A673 (cell line): ENCODE measurements at regions not wholly inside any gene's neighbourhood (a gene's known extent, or its start where the extent isn't known, plus 50 kb on each side); places are given as distances from the start of the nearest gene placed in this dataset.

ENCODE experiments used
- BruUV-seq: library from RNA; stranded (reverse); fragments of 400-500 nt; replicated peaks from 2 replicates; lab custom pipeline; 2021; lab: Mats Ljungman, UMichigan
- CTCF ChIA-PET: fragments of 300-600 bp; sonication (Branson Sonifier 250); formaldehyde crosslinking; loops from one replicate; lab custom pipeline; 2022; ENCODE audit warnings: antibody characterized with exemption; lab: Charles Lee
- POLR2A ChIA-PET: fragments of 300-600 bp; sonication (Branson Sonifier 250); formaldehyde crosslinking; loops from one replicate; lab custom pipeline; 2022; ENCODE audit warnings: antibody characterized with exemption; ENCODE audit not compliant: low non-redundant PET; lab: Charles Lee
- DNase-seq: peaks from one replicate; pipeline ENCODE4 v3.0.0-alpha.2; 2015; ENCODE audit warnings: low spot score
- H3K27ac ChIP-seq: fragments of 200-600 bp; sonication (generic); 2 replicates; pipeline ENCODE4 v1.5.1; 2016; ENCODE audit warnings: mixed run types, low read depth, mild to moderate bottlenecking, mixed read lengths, antibody characterized with exemption, low read length; ENCODE audit not compliant: poor library complexity, severe bottlenecking
- H3K27me3 ChIP-seq: fragments of 200-600 bp; sonication (generic); replicated peaks from 2 replicates; pipeline ENCODE4 v1.6.1; 2017; ENCODE audit warnings: mixed run types, low read depth, mild to moderate bottlenecking, mixed read lengths, antibody characterized with exemption, low read length; ENCODE audit not compliant: insufficient read depth, poor library complexity
- H3K36me3 ChIP-seq: fragments of 200-600 bp; sonication (generic); 2 replicates; pipeline ENCODE4 v1.6.1; 2016; ENCODE audit warnings: mixed run types, mild to moderate bottlenecking, mixed read lengths, antibody characterized with exemption, low read length; ENCODE audit not compliant: insufficient read depth, poor library complexity, severe bottlenecking
- H3K4me1 ChIP-seq: fragments of 200-600 bp; sonication (generic); 2 replicates; pipeline ENCODE4 v1.6.1; 2017; ENCODE audit warnings: mixed run types, mild to moderate bottlenecking, mixed read lengths, antibody characterized with exemption, low read length; ENCODE audit not compliant: insufficient read depth, poor library complexity, severe bottlenecking
- H3K4me3 ChIP-seq: fragments of 200-600 bp; sonication (generic); 2 replicates; pipeline ENCODE4 v1.5.1; 2016; ENCODE audit warnings: low read depth, mixed run types, mild to moderate bottlenecking, mixed read lengths, low read length; ENCODE audit not compliant: poor library complexity, severe bottlenecking
- H3K9me3 ChIP-seq: fragments of 200-600 bp; sonication (generic); 2 replicates; pipeline ENCODE4 v1.6.1; 2016; ENCODE audit warnings: mixed run types, low read depth, mild to moderate bottlenecking, mixed read lengths, antibody characterized with exemption, low read length; ENCODE audit not compliant: poor library complexity, severe bottlenecking
- CTCF ChIP-seq: fragments of 300-800, 200-600 bp; sonication (generic); conservative IDR thresholded peaks from 2 replicates; pipeline ENCODE4 v1.5.1; 2017; ENCODE audit warnings: low read depth, mild to moderate bottlenecking, antibody characterized with exemption, low read length, moderate library complexity, mixed read lengths
- EZH2 ChIP-seq: fragments of 200-600 bp; sonication (generic); IDR thresholded peaks from 2 replicates; pipeline ENCODE4 v1.6.1; 2017; ENCODE audit warnings: borderline replicate concordance, low read depth, mild to moderate bottlenecking, mixed read lengths, antibody characterized with exemption, low read length; ENCODE audit not compliant: poor library complexity, severe bottlenecking
- intact Hi-C: fragments of 100-400 bp; cut with micrococcal nuclease; formaldehyde crosslinking; loops from one replicate; pipeline ENCODE4 v1.10.0; 2022; ENCODE audit not compliant: unreplicated experiment

- CTCF ChIA-PET, result no interaction called here
- no TSS peak for BruUV-seq
- intact Hi-C loops, result no loop called here
These were observed 222.2 kb upstream of the GPR26 start for GRCh38 chr10:123443924-123444323.

GRCh38 chr10:123445261-123445775 is 220.8 kb upstream of the GPR26 start:
- POLR2A ChIA-PET, result no interaction called here
- Histone ChIP-seq H3K4me3 (no peak overlapping the region), H3K27ac (no peak overlapping the region), H3K9me3 (no peaks in the 10 kb centered on the region), H3K4me1 (no peaks in the 10 kb centered on the region), H3K27me3 (peaks cover 23% of the 10 kb centered on the region), H3K36me3 (no peaks in the 10 kb centered on the region)
- no peak for TF ChIP-seq EZH2
- no peak for TF ChIP-seq CTCF
- intact Hi-C loops, result no loop called here
- CTCF ChIA-PET, result no interaction called here
- BruUV-seq, result no TSS peak
- DNase-seq, result no peak

More at GRCh38 chr10:123443924-123444323, 222.2 kb upstream of the GPR26 start:
- peaks cover 33% of the 10 kb centered on the region for H3K27me3 ChIP-seq
- H3K9me3 ChIP-seq, result no peaks in the 10 kb centered on the region
- no peaks in the 10 kb centered on the region for H3K4me1 ChIP-seq
- no peak for TF ChIP-seq CTCF
- TF ChIP-seq EZH2, result no peak
- H3K27ac ChIP-seq, result no peak overlapping the region
- DNase-seq, result no peak
- no peaks in the 10 kb centered on the region for H3K36me3 ChIP-seq
- POLR2A ChIA-PET, result no interaction called here
- no peak overlapping the region for H3K4me3 ChIP-seq

- H3K4me1 ChIP-seq, result no peaks in the 10 kb centered on the region
- BruUV-seq, result no TSS peak
- ChIA-PET CTCF (no interaction called here), POLR2A (no interaction called here)
- no peak for DNase-seq
- intact Hi-C loops, result no loop called here
- no peaks in the 10 kb centered on the region for H3K9me3 ChIP-seq
- H3K27ac ChIP-seq, result no peak overlapping the region
- peaks cover 20% of the 10 kb centered on the region for H3K27me3 ChIP-seq
- TF ChIP-seq CTCF, result no peak
- no peak overlapping the region for H3K4me3 ChIP-seq
- no peaks in the 10 kb centered on the region for H3K36me3 ChIP-seq
These were observed 219.6 kb upstream of the GPR26 start for GRCh38 chr10:123446449-123447156.
